K562 (cell line): ENCODE measurements at regions not wholly inside any gene's neighbourhood (a gene's known extent, or its start where the extent isn't known, plus 50 kb on each side); places are given as distances from the start of the nearest gene placed in this dataset.

Experiments used
- ATAC-seq: fragments of 200-7000 bp; cut with Tn5 transposase; 3 replicates; pipeline ENCODE4 v1.9.1; 2020; ENCODE audit warnings: moderate library complexity
- BruUV-seq: library from RNA; stranded (reverse); fragments of 400-500 nt; replicated peaks from 2 replicates; lab custom pipeline; 2021; lab: Mats Ljungman, UMichigan
- CTCF ChIA-PET: fragments of 300-600 bp; formaldehyde crosslinking; extraction: SDS; loops from one replicate; lab custom pipeline; 2021; ENCODE audit warnings: low intra/inter-chr PET ratio; lab: Yijun Ruan, JAX
- POLR2A ChIA-PET: fragments of 300-600, 350-650 bp; sonication (Branson Sonifier 250); formaldehyde crosslinking; extraction: SDS; loops from one replicate; lab custom pipeline; 2021; ENCODE audit warnings: antibody characterized with exemption, inconsistent platforms; lab: Yijun Ruan, JAX
- DNase-seq, 4 experiments: peaks; one replicate each; pipeline versions ENCODE4 v3.0.0 to v3.0.0-alpha.2; 2011 to 2018; ENCODE audit warnings: low spot score in 3 of 4, mixed read lengths in 3 of 4; ENCODE audit errors: extremely low read depth in 1 of 4
- FAIRE-seq: peaks from 2 replicates; lab custom pipeline; 2011; peaks lifted over from hg19 to GRCh38; lab: Jason Lieb, UNC
- H2AFZ ChIP-seq: 2 replicates; pipeline ENCODE4 v1.6.0; 2011; ENCODE audit warnings: low read depth, low read length, control low read depth, inconsistent platforms
- H3K27ac ChIP-seq: fragments of 200-600 bp; 3 replicates; pipeline ENCODE4 v1.8.0; 2011; ENCODE audit warnings: low read depth, mild to moderate bottlenecking, control low read depth, inconsistent platforms, low read length, moderate library complexity, mixed read lengths; ENCODE audit errors: extremely low read depth
- H3K27me3 ChIP-seq, 2 experiments: fragments of 300-600 bp in 1 of 2; 2 replicates in 1 of 2; 3 replicates in 1 of 2; pipeline versions ENCODE4 v1.6.0 to v1.8.0; 2011; ENCODE audit warnings: inconsistent platforms in 2 of 2, low read length in 2 of 2, mild to moderate bottlenecking in 1 of 2, mixed read lengths in 1 of 2, moderate library complexity in 1 of 2; ENCODE audit not compliant: control insufficient read depth in 2 of 2, insufficient read depth in 2 of 2
- H3K36me3 ChIP-seq: fragments of 300-600 bp; 3 replicates; pipeline ENCODE4 v1.8.0; 2011; ENCODE audit warnings: mild to moderate bottlenecking, low read length, inconsistent platforms; ENCODE audit not compliant: control insufficient read depth, insufficient read depth
- H3K4me1 ChIP-seq, 2 experiments: fragments of 200-600 bp in 1 of 2; replicated peaks in 1 of 2; 2 replicates in 1 of 2; 3 replicates in 1 of 2; pipeline versions ENCODE4 v1.5.1 to v1.8.0; 2011; ENCODE audit warnings: inconsistent platforms in 2 of 2, low read length in 2 of 2, mild to moderate bottlenecking in 1 of 2, mixed read lengths in 1 of 2, moderate library complexity in 1 of 2; ENCODE audit not compliant: control insufficient read depth in 2 of 2, insufficient read depth in 2 of 2
- H3K4me2 ChIP-seq: 2 replicates; pipeline ENCODE4 v1.6.1; 2011; ENCODE audit warnings: low read length, control low read depth, inconsistent platforms, mixed read lengths; ENCODE audit not compliant: insufficient read depth
- H3K4me3 ChIP-seq: fragments of 200-600 bp; sonication (generic), shearing (Covaris generic); 2 replicates; pipeline ENCODE4 v1.5.1; 2016; ENCODE audit warnings: control low read depth, inconsistent platforms
- H3K79me2 ChIP-seq: fragments of 200-600 bp; 3 replicates; pipeline ENCODE4 v1.8.0; 2011; ENCODE audit warnings: low read length, inconsistent platforms; ENCODE audit not compliant: control insufficient read depth, insufficient read depth
- H3K9ac ChIP-seq, 2 experiments: 2 replicates each; pipeline versions ENCODE4 v1.6.0 to v1.6.1; 2011; ENCODE audit warnings: low read depth in 2 of 2, low read length in 2 of 2, control low read depth in 1 of 2, inconsistent platforms in 1 of 2, mild to moderate bottlenecking in 1 of 2, mixed read lengths in 1 of 2; ENCODE audit not compliant: insufficient read depth in 1 of 2
- H3K9me1 ChIP-seq: one replicate; pipeline ENCODE4 v1.6.0; 2011; ENCODE audit warnings: inconsistent platforms, mild to moderate bottlenecking, low read length, moderate library complexity; ENCODE audit not compliant: control insufficient read depth, insufficient read depth
- H3K9me3 ChIP-seq: replicated peaks from 2 replicates; pipeline ENCODE4 v1.5.1; 2011; ENCODE audit warnings: low read depth, low read length, inconsistent platforms; ENCODE audit not compliant: control insufficient read depth, insufficient read depth
- H4K20me1 ChIP-seq: replicated peaks from 2 replicates; pipeline ENCODE4 v1.6.1; 2011; ENCODE audit warnings: low read length, inconsistent platforms, mixed read lengths; ENCODE audit not compliant: control insufficient read depth, insufficient read depth
- DDX20 ChIP-seq: fragments of 450-650 bp; IDR thresholded peaks from 2 replicates; pipeline ENCODE4 v1.6.1; 2016; ENCODE audit warnings: missing genetic modification characterization, low read depth, mild to moderate bottlenecking, missing compliant biosample characterization, moderate library complexity
- DLX4 ChIP-seq: fragments of 250-450 bp; sonication (Bioruptor Pico); IDR thresholded peaks from 2 replicates; pipeline ENCODE4 v1.6.1; 2021; ENCODE audit warnings: mild to moderate bottlenecking
- HMG20B ChIP-seq: fragments of 250-450 bp; sonication (Bioruptor Pico); IDR thresholded peaks from 2 replicates; pipeline ENCODE4 v1.5.0; 2021; ENCODE audit warnings: mild to moderate bottlenecking
- L3MBTL2 ChIP-seq: fragments of 450-650 bp; IDR thresholded peaks from 2 replicates; pipeline ENCODE4 v1.6.1; 2016; ENCODE audit warnings: mild to moderate bottlenecking, moderate library complexity
- MYC ChIP-seq, 2 experiments: fragments of 250-450 bp in 1 of 2; sonication (Bioruptor Pico) in 1 of 2; IDR thresholded peaks; 2 replicates each; pipeline versions ENCODE4 v1.5.1 to v1.6.1; 2012 to 2021; ENCODE audit warnings: low read depth in 2 of 2, borderline replicate concordance in 1 of 2, improper control_type of control experiment in 1 of 2, low read length in 1 of 2, mild to moderate bottlenecking in 1 of 2, moderate library complexity in 1 of 2
- PHF20 ChIP-seq: fragments of 450-650 bp; IDR thresholded peaks from 2 replicates; pipeline ENCODE4 v1.6.1; 2018; ENCODE audit not compliant: partially characterized antibody
- POLR2AphosphoS2 ChIP-seq: IDR thresholded peaks from 2 replicates; pipeline ENCODE4 v1.6.1; 2012; ENCODE audit warnings: low read length, improper control_type of control experiment
- RNF219 ChIP-seq: fragments of 250-450 bp; sonication (Bioruptor Pico); IDR thresholded peaks from 2 replicates; pipeline ENCODE4 v1.5.0; 2022; ENCODE audit warnings: mild to moderate bottlenecking
- TBL1XR1 ChIP-seq, 2 experiments: IDR thresholded peaks; 2 replicates each; pipeline ENCODE4 v1.6.1; 2012; ENCODE audit warnings: improper control_type of control experiment in 2 of 2, low read length in 2 of 2, mild to moderate bottlenecking in 1 of 2
- ZNF143 ChIP-seq: sonication (generic); formaldehyde crosslinking; IDR thresholded peaks from 2 replicates; pipeline ENCODE4 v1.9.0; 2022; ENCODE audit warnings: mild to moderate bottlenecking, missing genetic modification reagents
- ZNF232 ChIP-seq: sonication (generic); formaldehyde crosslinking; IDR thresholded peaks from 2 replicates; pipeline ENCODE4 v1.8.0; 2022; ENCODE audit warnings: mild to moderate bottlenecking, missing genetic modification reagents
- WGBS: fragments of 100-300 bp; shearing (Covaris generic); methylation state at CpG from one replicate; pipeline ENCODE4 v1.1.6; 2016; ENCODE audit warnings: low coverage, mixed read lengths; ENCODE audit not compliant: insufficient coverage; ENCODE audit errors: missing lambda C conversion rate; 5-methylcytosine and 5-hydroxymethylcytosine counted together
- in situ Hi-C: fragments of 300-500 bp; cut with MboI; formaldehyde crosslinking; loops from 4 replicates; pipeline ENCODE4 v1.15.0; 2018; ENCODE audit warnings: inconsistent platforms, mixed read lengths
- intact Hi-C: fragments of 100-400 bp; cut with micrococcal nuclease; formaldehyde crosslinking; loops from 2 replicates; pipeline ENCODE4 v1.14.2; 2022

- DNase-seq (no peak), ATAC-seq (no peak), FAIRE-seq (no peak)
- ChIA-PET CTCF (no interaction called here), POLR2A (no interaction called here)
- Histone ChIP-seq H4K20me1 (no peaks in the 10 kb centered on the region), H2AFZ (no peak overlapping the region), H3K4me3 (no peak overlapping the region), H3K27me3 (no peaks in the 10 kb centered on the region), H3K4me2 (no peak overlapping the region), H3K27ac (no peak overlapping the region), H3K36me3 (no peaks in the 10 kb centered on the region), H3K79me2 (no peaks in the 10 kb centered on the region), H3K9me1 (no peaks in the 10 kb centered on the region), H3K9me3 (no peaks in the 10 kb centered on the region), H3K4me1 (no peaks in the 10 kb centered on the region), H3K9ac (no peak overlapping the region)
- in situ Hi-C loops, result no loop called here
- BruUV-seq, result no TSS peak
- intact Hi-C loops, result no loop called here
- TF ChIP-seq DDX20 (tag), result no peak
- no peak for TF ChIP-seq MYC (IDR thresholded peaks at IDR 0.05; ENCODE audit: low read depth, low read length)
- no peak for TF ChIP-seq MYC (CRISPR knock-in tag; IDR thresholded peaks at IDR 0.05; ENCODE audit: borderline replicate concordance, low read depth)
- no peak for TF ChIP-seq PHF20
- no peak for TF ChIP-seq ZNF232 (CRISPR knock-in tag)
- TF ChIP-seq HMG20B (CRISPR knock-in tag), result no peak
- TF ChIP-seq DLX4 (CRISPR knock-in tag), result no peak
- no peak for TF ChIP-seq RNF219 (CRISPR knock-in tag)
- TF ChIP-seq POLR2AphosphoS2, result no peak
- TF ChIP-seq TBL1XR1 (IDR thresholded peaks at IDR 0.05; ENCODE audit: low read length in 2 of 2), result no peak
- TF ChIP-seq L3MBTL2, result no peak
- no peak for TF ChIP-seq ZNF143 (CRISPR knock-in tag)
- WGBS, result 4% methylated on average over 2 of the region's 2 CpGs
These were observed 130.3 kb downstream of the RXFP2 start for GRCh38 chr13:31869582-31869981.
